Neural cell (in vitro differentiated cells): ENCODE measurements at regions not wholly inside any gene's neighbourhood (a gene's known extent, or its start where the extent isn't known, plus 50 kb on each side); places are given as distances from the start of the nearest gene placed in this dataset.

ENCODE experiments used
- H2AFZ ChIP-seq: fragments of 200-600, 300-800 bp; sonication (generic), shearing (Covaris generic); 2 replicates; pipeline ENCODE4 v1.6.0; 2014; ENCODE audit warnings: low read depth, mild to moderate bottlenecking, antibody characterized with exemption, low read length, moderate library complexity
- H3F3A ChIP-seq: fragments of 200-600 bp; shearing (Covaris generic); 2 replicates; pipeline ENCODE4 v1.6.1; 2016; ENCODE audit warnings: mild to moderate bottlenecking, moderate library complexity, mixed read lengths, antibody characterized with exemption, low read length; ENCODE audit not compliant: insufficient read depth, poor library complexity, severe bottlenecking
- H3K27ac ChIP-seq: fragments of 200-600, 300-800 bp; sonication (generic), shearing (Covaris generic); 2 replicates; pipeline ENCODE4 v1.5.1; 2014; ENCODE audit warnings: mild to moderate bottlenecking, low read length, moderate library complexity
- H3K27me3 ChIP-seq: fragments of 300-800, 200-600 bp; sonication (generic), shearing (Covaris generic); 2 replicates; pipeline ENCODE4 v1.6.0; 2014; ENCODE audit warnings: mild to moderate bottlenecking, low read depth, low read length, moderate library complexity; ENCODE audit not compliant: insufficient read depth
- H3K36me3 ChIP-seq: fragments of 300-800, 200-600 bp; sonication (generic), shearing (Covaris generic); 2 replicates; pipeline ENCODE4 v1.5.1; 2014; ENCODE audit warnings: mild to moderate bottlenecking, antibody characterized with exemption, low read length, moderate library complexity; ENCODE audit not compliant: insufficient read depth
- H3K4me2 ChIP-seq: fragments of 300-800, 200-600 bp; sonication (generic), shearing (Covaris generic); 2 replicates; pipeline ENCODE4 v1.6.0; 2014; ENCODE audit warnings: mild to moderate bottlenecking, low read length
- H3K4me3 ChIP-seq: fragments of 300-800, 200-600 bp; sonication (generic), shearing (Covaris generic); 2 replicates; pipeline ENCODE4 v1.5.1; 2014; ENCODE audit warnings: mild to moderate bottlenecking, low read length, moderate library complexity
- H3K79me2 ChIP-seq: fragments of 200-600 bp; shearing (Covaris generic); replicated peaks from 2 replicates; pipeline ENCODE4 v1.6.0; 2014; ENCODE audit warnings: mild to moderate bottlenecking, low read length, moderate library complexity; ENCODE audit not compliant: insufficient read depth
- H3K9ac ChIP-seq: fragments of 300-800, 200-600 bp; sonication (generic), shearing (Covaris generic); 2 replicates; pipeline ENCODE4 v1.6.1; 2016; ENCODE audit warnings: mild to moderate bottlenecking, low read length, mixed read lengths
- H3K9me2 ChIP-seq: fragments of 200-600 bp; shearing (Covaris generic); 2 replicates; pipeline ENCODE4 v1.6.1; 2016; ENCODE audit warnings: mild to moderate bottlenecking, low read length, mixed read lengths; ENCODE audit not compliant: insufficient read depth
- H3K9me3 ChIP-seq: fragments of 200-600, 300-800 bp; sonication (generic), shearing (Covaris generic); 2 replicates; pipeline ENCODE4 v1.6.1; 2016; ENCODE audit warnings: mild to moderate bottlenecking, mixed run types, low read length, moderate library complexity, mixed read lengths
- H4K20me1 ChIP-seq: fragments of 200-600 bp; shearing (Covaris generic); 2 replicates; pipeline ENCODE4 v1.6.1; 2016; ENCODE audit warnings: mild to moderate bottlenecking, mixed run types; ENCODE audit not compliant: insufficient read depth
- CTCF ChIP-seq: fragments of 450-650 bp; IDR thresholded peaks from 2 replicates; pipeline ENCODE4 v1.5.1; 2014; ENCODE audit warnings: antibody characterized with exemption, mild to moderate bottlenecking, moderate library complexity; ENCODE audit not compliant: poor library complexity, severe bottlenecking
- EP300 ChIP-seq: fragments of 450-650 bp; conservative IDR thresholded peaks from 2 replicates; pipeline ENCODE4 v1.6.1; 2014; ENCODE audit warnings: antibody characterized with exemption, mild to moderate bottlenecking, moderate library complexity; ENCODE audit not compliant: poor library complexity, severe bottlenecking
- EZH2 ChIP-seq: fragments of 200-600, 300-800 bp; shearing (Covaris generic), sonication (generic); IDR thresholded peaks from 2 replicates; pipeline ENCODE4 v1.6.1; 2014; ENCODE audit warnings: antibody characterized with exemption, low read length, borderline replicate concordance, mild to moderate bottlenecking; ENCODE audit not compliant: insufficient read depth, poor library complexity, severe bottlenecking
- MXI1 ChIP-seq: fragments of 450-650 bp; conservative IDR thresholded peaks from 2 replicates; pipeline ENCODE4 v1.6.1; 2014; ENCODE audit warnings: antibody characterized with exemption, mild to moderate bottlenecking; ENCODE audit not compliant: poor library complexity, severe bottlenecking
- POLR2AphosphoS5 ChIP-seq: IDR thresholded peaks from 2 replicates; pipeline ENCODE4 v1.6.1; 2012
- RAD21 ChIP-seq: fragments of 450-650 bp; conservative IDR thresholded peaks from 2 replicates; pipeline ENCODE4 v1.6.1; 2014; ENCODE audit warnings: antibody characterized with exemption, mild to moderate bottlenecking, moderate library complexity
- REST ChIP-seq: IDR thresholded peaks from 2 replicates; pipeline ENCODE4 v1.6.1; 2012; ENCODE audit warnings: borderline replicate concordance
- SMC3 ChIP-seq: fragments of 450-650 bp; conservative IDR thresholded peaks from 2 replicates; pipeline ENCODE4 v1.6.1; 2014; ENCODE audit warnings: antibody characterized with exemption, mild to moderate bottlenecking, moderate library complexity; ENCODE audit not compliant: poor library complexity
- TAF1 ChIP-seq: IDR thresholded peaks from 2 replicates; pipeline ENCODE4 v1.6.1; 2012; ENCODE audit warnings: low read depth

- Histone ChIP-seq H4K20me1 (no peaks in the 10 kb centered on the region), H3K27me3 (no peaks in the 10 kb centered on the region), H3K79me2 (no peaks in the 10 kb centered on the region), H3K27ac (no peak overlapping the region), H3K9me2 (no peaks in the 10 kb centered on the region), H3K36me3 (no peaks in the 10 kb centered on the region), H2AFZ (no peak overlapping the region), H3K4me3 (no peak overlapping the region), H3F3A (no peaks in the 10 kb centered on the region), H3K9ac (no peak overlapping the region), H3K4me2 (no peak overlapping the region), H3K9me3 (no peaks in the 10 kb centered on the region)
- TF ChIP-seq SMC3, result no peak
- no peak for TF ChIP-seq EZH2
These were observed 78.0 kb downstream of the RGS13 start for GRCh38 chr1:192713921-192714320.

GRCh38 chr1:192724670-192725069 lies 84.2 kb upstream of the RGS2 start:
- TF ChIP-seq POLR2AphosphoS5 (no peak), TAF1 (no peak), CTCF (no peak), MXI1 (no peak), EZH2 (no peak), SMC3 (no peak), REST (no peak), RAD21 (no peak)
- no peak overlapping the region for H3K4me3 ChIP-seq
- H3K79me2 ChIP-seq, result no peaks in the 10 kb centered on the region
- no peak overlapping the region for H2AFZ ChIP-seq
- no peaks in the 10 kb centered on the region for H3K9me2 ChIP-seq
- no peaks in the 10 kb centered on the region for H3F3A ChIP-seq
- H3K9ac ChIP-seq, result no peak overlapping the region
- H3K9me3 ChIP-seq, result no peaks in the 10 kb centered on the region
- no peaks in the 10 kb centered on the region for H3K36me3 ChIP-seq
- no peaks in the 10 kb centered on the region for H3K27me3 ChIP-seq
- no peak overlapping the region for H3K27ac ChIP-seq
- H4K20me1 ChIP-seq, result no peaks in the 10 kb centered on the region
- H3K4me2 ChIP-seq, result no peak overlapping the region

GRCh38 chr1:192726820-192727504 lies 81.9 kb upstream of the RGS2 start:
- H3K9me3 ChIP-seq, result no peaks in the 10 kb centered on the region
- H4K20me1 ChIP-seq, result no peaks in the 10 kb centered on the region
- TF ChIP-seq REST (no peak), EP300 (no peak), POLR2AphosphoS5 (no peak), TAF1 (no peak), EZH2 (no peak), SMC3 (no peak), CTCF (no peak), RAD21 (no peak), MXI1 (no peak)
- no peak overlapping the region for H3K27ac ChIP-seq
- no peaks in the 10 kb centered on the region for H3K36me3 ChIP-seq
- no peaks in the 10 kb centered on the region for H3F3A ChIP-seq
- no peak overlapping the region for H3K9ac ChIP-seq
- H3K9me2 ChIP-seq, result no peaks in the 10 kb centered on the region
- no peaks in the 10 kb centered on the region for H3K27me3 ChIP-seq
- no peak overlapping the region for H2AFZ ChIP-seq
- no peak overlapping the region for H3K4me3 ChIP-seq
- no peaks in the 10 kb centered on the region for H3K79me2 ChIP-seq
- H3K4me2 ChIP-seq, result no peak overlapping the region
